OCI-LY3 (cell line): ENCODE measurements at regions not wholly inside any gene's neighbourhood (a gene's known extent, or its start where the extent isn't known, plus 50 kb on each side); places are given as distances from the start of the nearest gene placed in this dataset.

Experiments
- H2AFZ ChIP-seq: fragments of 200-600, 300-600 bp; shearing (Covaris generic); 2 replicates; pipeline ENCODE4 v1.6.0; 2014; ENCODE audit warnings: antibody characterized with exemption, low read depth, low read length
- H3K27ac ChIP-seq: fragments of 200-600, 300-600 bp; sonication (generic); 2 replicates; pipeline ENCODE4 v1.5.1; 2014; ENCODE audit warnings: mild to moderate bottlenecking, low read length, moderate library complexity, mixed read lengths
- H3K27me3 ChIP-seq: fragments of 200-600, 300-600 bp; sonication (generic); 2 replicates; pipeline ENCODE4 v1.6.1; 2014; ENCODE audit warnings: low read depth, low read length, mixed read lengths
- H3K36me3 ChIP-seq: fragments of 200-600, 300-600 bp; sonication (generic); replicated peaks from 2 replicates; pipeline ENCODE3; 2014; ENCODE audit warnings: low read depth, low read length, mixed read lengths
- H3K4me1 ChIP-seq: fragments of 300-600, 200-600 bp; sonication (generic); 2 replicates; pipeline ENCODE4 v1.6.1; 2014; ENCODE audit warnings: low read length, mixed read lengths
- H3K4me2 ChIP-seq: fragments of 200-600, 300-600 bp; sonication (generic); 2 replicates; pipeline ENCODE4 v1.6.1; 2014; ENCODE audit warnings: low read length, mixed read lengths
- H3K4me3 ChIP-seq: fragments of 300-600, 200-600 bp; sonication (generic); 2 replicates; pipeline ENCODE4 v1.5.1; 2014; ENCODE audit warnings: antibody characterized with exemption, mild to moderate bottlenecking, low read length, moderate library complexity
- H3K79me2 ChIP-seq: fragments of 300-600, 200-600 bp; shearing (Covaris generic); 2 replicates; pipeline ENCODE4 v1.6.1; 2014; ENCODE audit warnings: mild to moderate bottlenecking, low read length, mixed read lengths
- H3K9ac ChIP-seq: fragments of 300-600, 200-600 bp; shearing (Covaris generic); 2 replicates; pipeline ENCODE4 v1.6.0; 2014; ENCODE audit warnings: mild to moderate bottlenecking, low read length, moderate library complexity
- H3K9me3 ChIP-seq: fragments of 200-600, 300-600 bp; shearing (Covaris generic); 2 replicates; pipeline ENCODE4 v1.6.1; 2014; ENCODE audit warnings: low read length, mixed read lengths; ENCODE audit not compliant: insufficient read depth
- H4K20me1 ChIP-seq: fragments of 200-600, 300-600 bp; sonication (generic); 2 replicates; pipeline ENCODE4 v1.6.1; 2016; ENCODE audit warnings: low read length, mixed read lengths; ENCODE audit not compliant: insufficient read depth
- EZH2phosphoT487 ChIP-seq: fragments of 200-600 bp; shearing (Covaris generic); IDR thresholded peaks from 2 replicates; pipeline ENCODE4 v1.6.1; 2018; ENCODE audit warnings: antibody characterized with exemption, mixed run types, low read depth
- TF ChIP-seq, protein P1 (sequence below): fragments of 200-600, 300-600 bp; sonication (generic); IDR thresholded peaks from 2 replicates; pipeline ENCODE4 v1.5.1; 2014; ENCODE audit warnings: antibody characterized with exemption, low read length, low read depth

DNA sequence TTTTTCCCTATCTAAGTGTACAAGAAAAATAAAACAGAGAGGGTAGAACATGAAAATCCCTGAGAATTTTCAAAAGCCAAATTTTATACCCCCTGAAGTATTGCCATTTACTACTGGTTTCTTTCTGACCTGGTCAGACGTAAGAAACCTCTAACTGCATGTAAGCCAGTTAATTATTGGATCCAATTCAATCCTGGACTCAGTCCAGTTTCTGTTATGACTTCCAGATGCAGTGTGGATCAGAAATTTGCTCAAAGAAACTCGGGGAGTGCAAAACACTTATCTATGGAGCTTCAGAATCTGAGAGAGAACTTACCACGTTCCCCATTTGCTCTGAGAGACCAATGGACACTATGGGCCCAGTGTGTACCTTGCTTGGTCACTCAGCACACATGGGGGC is 383.5 kb downstream of the KLHL4 start:
- H3K4me3 ChIP-seq = peak overlapping the region; percentile 54; the same call in 1 of the 2 replicates
- H3K27ac ChIP-seq = peak overlapping the region; percentile 64
- peak overlapping the region; percentile 48 for H3K4me2 ChIP-seq

DNA sequence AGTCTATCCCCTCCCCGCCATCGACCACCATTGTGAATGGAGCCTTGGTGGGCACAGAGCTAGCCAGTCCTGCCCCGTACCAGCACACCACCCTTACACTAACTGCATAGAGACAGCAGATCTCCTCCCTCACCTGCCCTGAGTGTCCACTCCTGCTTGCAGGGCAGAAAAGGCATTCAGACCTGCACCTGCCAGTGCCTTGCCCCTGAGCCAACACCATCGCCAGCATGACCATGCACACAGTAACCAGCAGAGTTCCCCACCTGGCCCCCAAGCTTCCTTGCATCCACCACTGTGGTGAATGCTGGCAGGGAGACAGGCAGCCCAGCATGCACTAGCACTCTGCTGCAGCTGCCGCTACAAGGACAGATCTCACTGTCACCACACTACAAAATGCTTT is 397.1 kb downstream of the KLHL4 start:
- Histone ChIP-seq H3K27me3 (no peaks in the 10 kb centered on the region), H3K4me2 (no peak overlapping the region)

More for the DNA sequence above, 383.5 kb downstream of the KLHL4 start:
- Histone ChIP-seq H4K20me1 (no peaks in the 10 kb centered on the region), H2AFZ (peak overlapping the region; percentile 76; the same call in 1 of the 2 replicates), H3K36me3 (peaks cover 10% of the 10 kb centered on the region), H3K27me3 (no peaks in the 10 kb centered on the region), H3K79me2 (no peaks in the 10 kb centered on the region), H3K4me1 (peaks cover 15% of the 10 kb centered on the region), H3K9ac (no peak overlapping the region; the same call in 1 of the 2 replicates), H3K9me3 (peaks cover 10% of the 10 kb centered on the region; the same call in 1 of the 2 replicates)
- TF ChIP-seq, protein P1, sequence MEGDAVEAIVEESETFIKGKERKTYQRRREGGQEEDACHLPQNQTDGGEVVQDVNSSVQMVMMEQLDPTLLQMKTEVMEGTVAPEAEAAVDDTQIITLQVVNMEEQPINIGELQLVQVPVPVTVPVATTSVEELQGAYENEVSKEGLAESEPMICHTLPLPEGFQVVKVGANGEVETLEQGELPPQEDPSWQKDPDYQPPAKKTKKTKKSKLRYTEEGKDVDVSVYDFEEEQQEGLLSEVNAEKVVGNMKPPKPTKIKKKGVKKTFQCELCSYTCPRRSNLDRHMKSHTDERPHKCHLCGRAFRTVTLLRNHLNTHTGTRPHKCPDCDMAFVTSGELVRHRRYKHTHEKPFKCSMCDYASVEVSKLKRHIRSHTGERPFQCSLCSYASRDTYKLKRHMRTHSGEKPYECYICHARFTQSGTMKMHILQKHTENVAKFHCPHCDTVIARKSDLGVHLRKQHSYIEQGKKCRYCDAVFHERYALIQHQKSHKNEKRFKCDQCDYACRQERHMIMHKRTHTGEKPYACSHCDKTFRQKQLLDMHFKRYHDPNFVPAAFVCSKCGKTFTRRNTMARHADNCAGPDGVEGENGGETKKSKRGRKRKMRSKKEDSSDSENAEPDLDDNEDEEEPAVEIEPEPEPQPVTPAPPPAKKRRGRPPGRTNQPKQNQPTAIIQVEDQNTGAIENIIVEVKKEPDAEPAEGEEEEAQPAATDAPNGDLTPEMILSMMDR = no peak
- TF ChIP-seq EZH2phosphoT487 = no peak

DNA sequence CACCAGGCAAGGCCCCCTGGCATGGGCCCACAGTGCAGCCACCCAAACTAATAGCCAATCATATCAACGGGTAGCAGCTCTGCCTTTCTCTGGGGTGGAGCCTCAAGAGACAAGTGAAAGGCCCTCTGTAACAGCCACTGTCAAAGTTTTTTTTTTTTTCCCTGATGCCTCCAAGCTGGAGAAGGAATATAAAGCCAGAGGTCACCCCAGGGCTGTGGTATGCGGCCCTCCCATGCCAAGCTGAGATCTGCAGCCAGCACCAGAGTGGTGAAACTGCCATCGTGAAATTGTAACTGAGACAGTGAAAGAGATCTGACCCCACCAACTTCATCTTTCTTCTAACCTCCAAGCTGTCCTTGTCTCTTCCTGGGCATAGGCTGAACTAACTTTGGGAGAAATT is 407.0 kb downstream of the KLHL4 start:
- no peak overlapping the region for H3K27ac ChIP-seq
- H3K4me3 ChIP-seq = no peak overlapping the region
- H3K4me2 ChIP-seq = no peak overlapping the region
- no peaks in the 10 kb centered on the region for H4K20me1 ChIP-seq
- TF ChIP-seq, protein P1 = no peak
- TF ChIP-seq EZH2phosphoT487 = no peak
- no peaks in the 10 kb centered on the region for H3K9me3 ChIP-seq
- no peak overlapping the region for H3K9ac ChIP-seq
- H3K79me2 ChIP-seq = no peaks in the 10 kb centered on the region
- H2AFZ ChIP-seq = no peak overlapping the region
- no peaks in the 10 kb centered on the region for H3K4me1 ChIP-seq
- peaks cover 2% of the 10 kb centered on the region for H3K36me3 ChIP-seq
- no peaks in the 10 kb centered on the region for H3K27me3 ChIP-seq

More for the DNA sequence above, 397.1 kb downstream of the KLHL4 start:
- Histone ChIP-seq H3K36me3 (no peaks in the 10 kb centered on the region), H4K20me1 (no peaks in the 10 kb centered on the region), H3K9ac (no peak overlapping the region), H3K4me3 (no peak overlapping the region), H2AFZ (no peak overlapping the region), H3K79me2 (no peaks in the 10 kb centered on the region), H3K9me3 (no peaks in the 10 kb centered on the region; the same call in 1 of the 2 replicates), H3K4me1 (no peaks in the 10 kb centered on the region), H3K27ac (no peak overlapping the region)
- no peak for TF ChIP-seq EZH2phosphoT487
- TF ChIP-seq, protein P1 = no peak

- H3K36me3 ChIP-seq = no peaks in the 10 kb centered on the region
- no peaks in the 10 kb centered on the region for H3K27me3 ChIP-seq
- no peak overlapping the region for H3K27ac ChIP-seq
- no peak overlapping the region for H2AFZ ChIP-seq
- no peaks in the 10 kb centered on the region for H3K79me2 ChIP-seq
- no peaks in the 10 kb centered on the region for H3K9me3 ChIP-seq
- H4K20me1 ChIP-seq = no peaks in the 10 kb centered on the region
- no peak overlapping the region for H3K4me2 ChIP-seq
- TF ChIP-seq EZH2phosphoT487 = no peak
- TF ChIP-seq, protein P1 = no peak
- H3K4me1 ChIP-seq = no peaks in the 10 kb centered on the region
- no peak overlapping the region for H3K9ac ChIP-seq
- no peak overlapping the region for H3K4me3 ChIP-seq
Measured at GRCh38 chrX:87941841-87942240, 424.2 kb downstream of the KLHL4 start.
